HAP-1 (cell line): ENCODE measurements at regions not wholly inside any gene's neighbourhood (a gene's known extent, or its start where the extent isn't known, plus 50 kb on each side); places are given as distances from the start of the nearest gene placed in this dataset.
A peak's percentile ranks its signal among the peaks of the same experiment; 100 is the strongest.
"Not testable (repeated sequence)": the region's sequence is repeated elsewhere in the genome, so short reads cannot be mapped to it uniquely, and the experiment has no call there.

ENCODE experiments used
- DNase-seq, 2 experiments: peaks; one replicate each; pipeline ENCODE4 v3.0.0-alpha.2; 2016 to 2020; ENCODE audit warnings: low spot score in 2 of 2
- H3K27me3 ChIP-seq: fragments of 250-450 bp; sonication (Bioruptor Pico); 2 replicates; pipeline ENCODE4 v1.5.1; 2020; ENCODE audit warnings: low read depth, mild to moderate bottlenecking, moderate library complexity
- H3K36me3 ChIP-seq: fragments of 250-450 bp; sonication (Bioruptor Pico); replicated peaks from 2 replicates; pipeline ENCODE4 v1.5.1; 2020; ENCODE audit warnings: mild to moderate bottlenecking
- H3K4me1 ChIP-seq: fragments of 250-450 bp; sonication (Bioruptor Pico); 2 replicates; pipeline ENCODE4 v1.5.1; 2020; ENCODE audit warnings: mild to moderate bottlenecking
- H3K4me3 ChIP-seq: fragments of 250-450 bp; sonication (Bioruptor Pico); 2 replicates; pipeline ENCODE4 v1.5.1; 2020; ENCODE audit warnings: mild to moderate bottlenecking, moderate library complexity
- H3K9me3 ChIP-seq: fragments of 250-450 bp; sonication (Bioruptor Pico); 2 replicates; pipeline ENCODE4 v1.5.1; 2020; ENCODE audit warnings: mild to moderate bottlenecking, moderate library complexity
- in situ Hi-C: fragments of 300-500 bp; cut with MboI; formaldehyde crosslinking; loops from 3 replicates; pipeline ENCODE4 v1.14.3; 2020; ENCODE audit warnings: low sequenced_read_pairs, inconsistent platforms, mixed read lengths

DNA sequence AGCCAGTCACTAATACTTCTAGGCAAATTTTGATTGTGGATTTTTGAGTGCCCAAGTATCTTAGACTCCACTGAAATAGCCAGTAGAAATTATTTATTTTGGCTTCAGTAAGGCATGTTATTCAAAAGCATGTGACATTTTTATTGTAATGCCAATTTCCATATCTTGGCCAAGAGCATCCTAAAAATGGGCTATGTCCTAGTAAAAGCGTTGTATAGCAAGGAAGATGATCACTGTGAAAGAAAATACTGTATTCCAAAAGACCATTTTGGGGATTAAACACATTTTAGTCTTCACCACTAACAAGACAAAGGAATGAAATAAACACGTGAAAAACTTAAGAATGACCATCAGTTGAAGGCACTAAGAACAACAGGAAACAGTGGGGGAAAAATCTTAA is 149.1 kb downstream of the NUFIP1 start:
- in situ Hi-C loops, result no loop called here
- Histone ChIP-seq H3K27me3 (no peaks in the 10 kb centered on the region), H3K9me3 (no peaks in the 10 kb centered on the region), H3K36me3 (no peaks in the 10 kb centered on the region), H3K4me1 (no peaks in the 10 kb centered on the region), H3K4me3 (no peak overlapping the region)
- no peak for DNase-seq

DNA sequence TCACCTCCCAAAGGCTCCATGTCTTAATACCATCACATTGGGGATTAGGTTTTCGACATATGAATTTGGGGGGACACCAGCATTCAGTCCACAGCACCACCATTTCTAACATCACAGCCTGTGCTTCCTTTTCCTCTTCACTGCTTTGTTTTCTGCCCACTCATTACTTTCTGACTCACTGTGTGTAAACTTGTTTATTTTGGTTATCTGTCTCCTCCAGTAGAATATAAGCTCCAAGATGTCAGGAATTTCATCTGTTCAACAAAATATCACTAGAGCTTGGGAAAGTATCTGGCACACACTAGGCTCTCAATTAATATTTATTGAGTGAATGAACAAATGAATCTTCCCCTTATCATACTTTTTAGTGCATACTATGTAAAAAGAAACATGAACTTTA is 152.0 kb downstream of the NUFIP1 start:
- no peaks in the 10 kb centered on the region for H3K27me3 ChIP-seq
- no peak for DNase-seq
- no peaks in the 10 kb centered on the region for H3K4me1 ChIP-seq
- no peaks in the 10 kb centered on the region for H3K9me3 ChIP-seq
- in situ Hi-C loops, result no loop called here
- H3K4me3 ChIP-seq, result no peak overlapping the region
- no peaks in the 10 kb centered on the region for H3K36me3 ChIP-seq

DNA sequence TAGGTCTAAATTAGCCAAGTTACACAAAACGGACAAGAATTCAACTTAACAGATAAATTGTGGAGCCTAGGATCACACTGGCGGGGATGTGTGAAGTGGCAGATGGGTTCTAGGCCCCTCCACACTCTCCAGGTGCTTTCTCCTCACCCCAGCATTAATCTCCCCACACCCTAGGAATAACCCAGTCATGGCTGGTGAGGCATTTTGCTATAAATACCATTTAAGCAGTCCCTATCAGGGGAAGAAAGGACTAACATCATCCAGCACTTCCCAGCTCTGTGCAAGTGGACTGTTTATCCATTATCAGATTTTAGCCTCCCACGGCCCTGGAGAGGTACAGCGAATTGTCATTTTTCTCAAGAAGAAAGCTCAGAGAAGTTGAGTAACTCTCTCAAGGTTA is 154.9 kb downstream of the NUFIP1 start:
- Histone ChIP-seq H3K27me3 (no peaks in the 10 kb centered on the region), H3K9me3 (no peaks in the 10 kb centered on the region), H3K36me3 (no peaks in the 10 kb centered on the region), H3K4me1 (no peaks in the 10 kb centered on the region), H3K4me3 (no peak overlapping the region)
- DNase-seq, result no peak
- in situ Hi-C loops, result no loop called here

DNA sequence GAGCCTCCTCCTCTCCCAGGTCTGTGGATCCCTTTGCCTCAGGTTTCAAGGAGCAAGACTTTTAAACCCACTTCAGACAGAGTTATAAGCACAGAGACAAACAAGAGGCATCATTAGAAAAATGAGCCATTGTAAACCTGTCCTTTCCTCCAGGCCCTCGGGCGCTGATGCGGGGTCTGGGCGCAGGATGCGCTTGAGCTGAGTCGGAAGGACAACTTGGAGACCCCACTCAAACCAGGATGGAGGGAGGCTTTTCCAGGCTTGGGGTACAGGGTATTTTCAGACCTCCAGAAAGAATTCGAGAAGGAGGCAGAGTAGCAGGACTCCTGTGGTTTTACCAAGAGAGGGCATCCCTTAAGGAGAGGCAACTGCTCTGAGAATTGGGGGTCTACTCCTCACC is 155.6 kb downstream of the NUFIP1 start:
- Histone ChIP-seq H3K9me3 (no peaks in the 10 kb centered on the region), H3K36me3 (no peaks in the 10 kb centered on the region), H3K4me3 (no peak overlapping the region), H3K27me3 (no peaks in the 10 kb centered on the region), H3K4me1 (no peaks in the 10 kb centered on the region)
- no peak for DNase-seq
- in situ Hi-C loops, result no loop called here

DNA sequence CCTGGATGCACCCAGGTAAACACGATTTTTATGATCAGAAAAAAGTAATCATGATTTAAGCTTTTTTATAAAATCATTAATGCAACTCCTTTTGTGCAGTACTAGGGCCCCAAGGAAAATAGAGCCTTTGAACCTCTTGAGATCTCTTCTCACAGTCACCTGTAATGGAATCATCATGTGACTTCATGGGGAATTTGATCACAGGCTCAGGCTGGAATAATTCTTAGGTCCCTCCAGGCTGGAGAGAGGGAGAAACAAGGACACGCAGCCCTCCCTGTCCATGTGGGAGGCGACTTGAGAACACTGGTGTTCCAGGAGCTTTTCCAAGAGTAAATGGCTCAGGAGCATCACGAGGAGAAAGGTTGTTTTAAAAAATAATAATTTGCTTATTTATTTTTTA is 156.1 kb downstream of the NUFIP1 start:
- Histone ChIP-seq H3K27me3 (no peaks in the 10 kb centered on the region), H3K9me3 (no peaks in the 10 kb centered on the region), H3K4me1 (no peaks in the 10 kb centered on the region), H3K4me3 (no peak overlapping the region), H3K36me3 (no peaks in the 10 kb centered on the region)
- no peak for DNase-seq
- in situ Hi-C loops, result no loop called here

DNA sequence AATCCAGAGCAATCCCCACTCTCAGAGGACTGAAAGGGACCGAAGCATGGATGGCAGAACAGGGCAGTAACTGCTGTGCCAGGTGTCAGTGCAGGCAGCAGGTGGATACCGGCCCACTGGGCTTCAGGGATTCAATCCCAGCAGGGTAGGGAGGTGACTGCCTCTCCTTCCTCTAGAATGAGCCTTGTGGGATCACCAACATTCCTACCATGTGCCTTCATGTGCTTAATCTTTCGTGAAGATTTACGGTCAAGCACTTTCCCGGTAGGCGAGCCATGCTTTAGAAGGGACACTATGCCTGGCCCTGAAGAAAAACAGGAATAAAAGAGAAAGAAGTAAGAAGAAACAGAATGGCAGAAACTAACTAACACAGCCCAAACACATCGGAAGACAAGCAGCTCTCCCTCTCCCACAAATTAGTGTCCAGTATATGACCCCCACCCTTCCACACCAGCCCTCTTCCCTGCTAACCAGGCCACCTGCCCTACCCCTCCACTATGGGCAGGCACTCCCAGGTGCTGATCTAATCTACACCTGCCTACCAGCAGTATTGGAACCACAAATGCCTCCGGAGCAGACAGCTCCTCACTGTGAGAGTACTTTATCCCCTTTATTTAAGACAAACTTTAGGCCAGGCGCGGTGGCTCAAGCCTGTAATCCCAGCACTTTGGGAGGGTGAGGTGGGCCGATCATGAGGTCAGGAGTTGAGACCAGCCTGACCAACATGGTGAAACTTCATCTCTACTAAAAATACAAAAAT is 162.5 kb downstream of the NUFIP1 start:
- H3K36me3 ChIP-seq, result no peaks in the 10 kb centered on the region
- in situ Hi-C loops, result no loop called here
- no peaks in the 10 kb centered on the region for H3K9me3 ChIP-seq
- no peak for DNase-seq
- no peaks in the 10 kb centered on the region for H3K27me3 ChIP-seq
- no peak overlapping the region for H3K4me3 ChIP-seq
- no peaks in the 10 kb centered on the region for H3K4me1 ChIP-seq

DNA sequence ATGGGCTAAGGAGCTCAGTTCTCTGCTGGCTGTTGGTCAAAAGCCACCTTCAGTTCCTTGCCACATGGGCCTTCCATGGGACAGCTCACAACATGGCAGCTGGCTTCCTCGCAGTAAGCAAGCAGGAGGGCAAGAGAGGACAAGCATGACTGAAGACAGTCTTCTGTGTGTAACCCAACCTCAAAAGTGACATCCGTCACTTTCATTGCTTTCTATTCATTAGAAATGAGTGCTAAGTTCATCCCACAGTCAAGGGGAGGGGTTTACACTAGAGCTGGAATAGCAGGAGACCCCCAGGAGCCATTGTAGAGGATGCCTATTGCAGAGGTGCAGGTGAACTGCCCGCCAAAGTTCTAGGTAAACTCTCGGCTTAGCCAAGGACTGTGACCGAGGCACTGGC is 163.3 kb downstream of the NUFIP1 start:
- DNase-seq, result no peak
- Histone ChIP-seq H3K9me3 (no peaks in the 10 kb centered on the region), H3K4me3 (no peak overlapping the region), H3K27me3 (no peaks in the 10 kb centered on the region), H3K4me1 (no peaks in the 10 kb centered on the region), H3K36me3 (no peaks in the 10 kb centered on the region)
- in situ Hi-C loops, result no loop called here

DNA sequence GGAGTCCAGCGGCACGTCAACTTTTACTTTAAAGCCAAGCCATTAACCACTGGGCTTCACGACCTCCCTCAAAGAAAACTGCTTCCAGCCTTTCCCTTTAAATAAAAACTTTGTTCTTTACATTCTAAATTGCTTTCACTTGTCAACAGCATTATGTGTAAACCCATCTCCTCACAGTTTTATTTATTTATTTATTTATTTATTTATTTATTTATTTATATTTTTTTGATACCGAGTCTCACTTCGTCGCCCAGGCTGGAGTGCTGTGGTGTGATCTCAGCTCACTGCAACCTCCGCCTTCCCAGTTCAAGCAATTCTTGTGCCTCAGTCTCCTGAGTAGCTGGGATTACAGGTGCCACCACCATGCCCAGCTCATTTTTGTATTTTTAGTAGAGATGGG is 165.7 kb downstream of the NUFIP1 start:
- DNase-seq, H3K27me3 ChIP-seq, H3K4me1 ChIP-seq, H3K9me3 ChIP-seq, H3K4me3 ChIP-seq, in situ Hi-C loops, H3K36me3 ChIP-seq: not testable (repeated sequence)

DNA sequence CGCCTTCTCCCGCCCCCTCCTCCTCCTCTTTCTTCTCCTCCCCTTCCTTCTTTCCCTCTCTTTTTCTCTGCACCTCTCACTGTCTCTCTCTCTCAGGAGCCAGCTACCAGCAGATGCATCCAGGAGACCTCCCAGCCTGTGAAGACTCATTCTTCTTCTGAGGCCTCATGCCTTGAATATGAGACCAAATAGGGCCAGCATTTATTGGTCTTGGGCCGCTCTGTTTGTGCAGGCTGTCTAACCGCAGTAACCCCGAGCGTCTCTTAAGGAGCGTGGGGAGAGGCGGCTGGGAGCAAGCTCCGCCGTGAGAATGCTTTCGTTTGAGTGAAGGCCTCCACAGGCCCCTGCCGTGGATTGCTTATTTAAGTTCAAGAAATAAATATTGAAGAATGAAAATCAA is 167.0 kb downstream of the NUFIP1 start:
- in situ Hi-C loops, result no loop called here
- no peak overlapping the region for H3K4me3 ChIP-seq
- DNase-seq, result no peak
- no peaks in the 10 kb centered on the region for H3K36me3 ChIP-seq
- H3K4me1 ChIP-seq, result no peaks in the 10 kb centered on the region
- H3K27me3 ChIP-seq, result no peaks in the 10 kb centered on the region
- H3K9me3 ChIP-seq, result no peaks in the 10 kb centered on the region

DNA sequence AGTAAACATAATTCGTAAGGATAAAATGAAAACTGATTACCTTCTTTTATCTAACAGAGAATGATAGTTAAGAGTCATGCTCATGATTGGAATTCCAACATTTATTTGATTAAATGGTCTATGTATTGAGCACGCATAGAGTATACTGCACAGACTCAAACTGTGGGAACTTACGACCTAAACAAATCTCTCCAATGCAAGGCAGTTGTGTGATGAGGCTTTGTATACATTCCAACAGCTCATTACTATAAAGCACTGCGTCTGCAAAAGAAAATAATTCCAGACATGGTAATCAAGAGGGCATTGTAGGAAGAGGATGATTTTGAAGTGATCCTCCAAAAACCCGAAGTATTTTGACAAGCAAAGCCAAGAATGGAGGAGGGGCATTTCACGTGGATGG is 169.5 kb downstream of the NUFIP1 start:
- no peak for DNase-seq
- Histone ChIP-seq H3K4me3 (no peak overlapping the region), H3K36me3 (no peaks in the 10 kb centered on the region), H3K9me3 (no peaks in the 10 kb centered on the region), H3K27me3 (no peaks in the 10 kb centered on the region), H3K4me1 (no peaks in the 10 kb centered on the region; the same call in 1 of the 2 replicates)
- in situ Hi-C loops, result no loop called here

DNA sequence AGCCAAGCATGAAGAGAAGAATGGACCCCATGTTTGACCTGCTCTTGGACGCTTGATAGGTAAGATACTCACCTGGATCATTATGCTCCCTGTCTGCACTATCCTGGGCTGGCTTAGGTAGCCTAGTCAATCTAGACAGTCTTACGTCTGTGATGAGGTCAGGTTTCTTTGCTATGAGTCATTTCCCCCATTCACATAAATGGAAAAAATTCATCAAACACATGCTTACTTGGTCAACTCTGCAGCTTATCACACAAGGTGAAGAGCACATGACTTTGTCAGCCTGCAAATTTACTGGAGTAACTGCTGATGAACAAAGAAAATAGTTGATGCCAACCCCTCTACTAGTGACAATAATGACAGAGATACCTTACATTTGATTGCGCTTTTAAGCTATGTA is 170.0 kb downstream of the NUFIP1 start:
- no peak for DNase-seq
- no peak overlapping the region for H3K4me3 ChIP-seq
- H3K36me3 ChIP-seq, result no peaks in the 10 kb centered on the region
- no peaks in the 10 kb centered on the region for H3K27me3 ChIP-seq
- in situ Hi-C loops, result no loop called here
- no peaks in the 10 kb centered on the region; the same call in 1 of the 2 replicates for H3K4me1 ChIP-seq
- H3K9me3 ChIP-seq, result no peaks in the 10 kb centered on the region

DNA sequence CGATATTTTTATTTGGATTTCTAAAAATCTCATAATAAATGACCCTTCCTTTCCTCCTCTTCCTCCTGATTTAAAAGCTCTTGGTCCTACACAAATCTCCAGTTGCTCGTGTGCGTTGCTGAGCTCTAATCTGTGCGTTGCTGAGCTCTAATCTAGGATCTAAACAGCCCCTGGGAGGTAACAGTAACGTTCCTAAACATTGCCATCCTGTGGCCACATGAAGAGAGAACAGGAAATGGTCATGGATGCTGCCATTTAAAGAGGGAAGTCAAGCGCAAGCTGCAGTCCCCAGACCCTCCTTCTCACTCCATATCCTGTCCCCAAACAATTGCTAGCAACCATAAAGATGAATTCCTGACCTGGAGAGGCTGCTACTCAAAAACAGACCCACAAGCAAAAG is 170.8 kb downstream of the NUFIP1 start:
- no peaks in the 10 kb centered on the region; the same call in 1 of the 2 replicates for H3K4me1 ChIP-seq
- no peaks in the 10 kb centered on the region for H3K36me3 ChIP-seq
- DNase-seq, result peak; percentile 13 to 22
- H3K9me3 ChIP-seq, result no peaks in the 10 kb centered on the region
- no peak overlapping the region for H3K4me3 ChIP-seq
- no peaks in the 10 kb centered on the region for H3K27me3 ChIP-seq
- in situ Hi-C loops, result no loop called here

DNA sequence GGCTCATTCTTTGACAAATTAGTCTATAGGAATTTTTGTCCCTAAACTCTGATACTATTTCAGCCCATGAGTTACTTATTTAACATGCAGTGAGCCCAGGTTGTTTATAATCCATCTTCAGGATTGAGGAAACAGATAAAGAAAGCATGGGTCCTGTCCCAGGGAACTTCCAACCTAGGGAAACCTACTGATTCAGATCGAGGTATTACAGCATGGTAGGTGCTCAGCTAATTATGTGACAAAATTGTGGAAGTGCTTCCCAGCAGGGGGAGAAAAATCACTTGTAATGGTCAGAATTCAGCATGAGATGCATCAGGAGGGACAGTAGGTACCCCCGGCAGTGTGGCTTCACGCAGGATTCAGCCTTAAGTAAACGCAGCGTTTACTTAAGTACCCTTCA is 171.3 kb downstream of the NUFIP1 start:
- Histone ChIP-seq H3K36me3 (no peaks in the 10 kb centered on the region), H3K27me3 (no peaks in the 10 kb centered on the region), H3K4me3 (no peak overlapping the region), H3K9me3 (no peaks in the 10 kb centered on the region), H3K4me1 (no peaks in the 10 kb centered on the region; the same call in 1 of the 2 replicates)
- no peak for DNase-seq
- in situ Hi-C loops, result no loop called here

DNA sequence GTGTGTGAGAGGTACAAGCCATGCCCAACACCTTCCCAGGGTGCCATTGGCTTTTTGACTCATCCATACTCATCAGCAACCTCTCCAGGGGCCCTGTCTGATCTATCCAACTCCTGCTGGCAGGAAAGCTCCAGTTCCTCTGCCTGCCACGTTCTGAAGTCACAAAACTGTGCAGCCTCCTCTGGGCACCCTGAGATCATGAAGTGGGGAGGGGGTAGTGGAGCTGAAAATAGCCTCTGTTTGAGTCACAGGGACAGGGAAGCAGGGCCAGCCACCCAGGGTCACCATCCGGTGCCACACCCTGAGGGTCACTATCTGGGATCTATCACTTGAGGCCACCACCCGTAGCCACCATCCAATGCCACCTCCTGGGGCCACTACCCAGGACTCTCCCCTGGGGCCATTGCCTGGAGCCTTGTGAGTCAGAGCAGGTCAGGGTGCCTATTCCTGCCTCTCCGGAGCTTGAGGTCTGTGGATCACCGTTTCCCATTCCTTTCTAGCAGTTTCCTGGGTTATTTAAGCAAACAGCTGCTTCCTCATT is 172.1 kb downstream of the NUFIP1 start:
- DNase-seq, result no peak
- Histone ChIP-seq H3K4me1 (no peaks in the 10 kb centered on the region; the same call in 1 of the 2 replicates), H3K27me3 (no peaks in the 10 kb centered on the region), H3K4me3 (no peak overlapping the region), H3K36me3 (no peaks in the 10 kb centered on the region), H3K9me3 (no peaks in the 10 kb centered on the region)
- in situ Hi-C loops, result no loop called here

DNA sequence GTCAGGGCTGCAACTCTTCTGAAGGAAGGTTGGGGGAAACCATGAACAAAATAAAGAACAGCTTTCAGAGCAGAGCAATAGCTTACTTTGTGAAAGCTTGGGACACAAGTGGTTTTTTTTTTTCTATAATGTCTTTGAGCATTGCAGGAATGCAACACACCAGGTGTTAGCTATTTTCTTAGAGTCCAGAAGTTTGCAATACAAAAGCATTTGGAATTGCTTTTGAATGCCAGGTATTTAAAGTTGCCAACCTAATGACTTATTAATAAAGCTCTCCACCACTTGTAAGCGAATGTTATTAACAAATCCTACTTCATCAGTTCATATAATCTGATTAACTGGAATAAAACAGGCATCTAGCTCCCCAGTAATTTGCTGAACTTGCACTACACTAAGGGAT is 172.6 kb downstream of the NUFIP1 start:
- Histone ChIP-seq H3K36me3 (no peaks in the 10 kb centered on the region), H3K27me3 (no peaks in the 10 kb centered on the region), H3K4me3 (no peak overlapping the region), H3K9me3 (no peaks in the 10 kb centered on the region), H3K4me1 (no peaks in the 10 kb centered on the region; the same call in 1 of the 2 replicates)
- no peak for DNase-seq
- in situ Hi-C loops, result no loop called here
